HCT116 (cell line): ENCODE measurements at regions not wholly inside any gene's neighbourhood (a gene's known extent, or its start where the extent isn't known, plus 50 kb on each side); places are given as distances from the start of the nearest gene placed in this dataset.

Experiments
- ATAC-seq: fragments of 200-7000 bp; cut with Tn5 transposase; 2 replicates; pipeline ENCODE4 v1.9.1; 2020; ENCODE audit warnings: mild to moderate bottlenecking, moderate library complexity
- BruUV-seq: library from RNA; stranded (reverse); fragments of 400-500 nt; replicated peaks from 2 replicates; lab custom pipeline; 2021; lab: Mats Ljungman, UMichigan
- CTCF ChIA-PET: fragments of 300-600 bp; sonication (Branson Sonifier 250); formaldehyde crosslinking; loops from one replicate; lab custom pipeline; 2021; ENCODE audit warnings: antibody characterized with exemption; lab: Charles Lee
- POLR2A ChIA-PET: fragments of 300-600, 350-600 bp; sonication (Branson Sonifier 250); formaldehyde crosslinking; loops from one replicate; lab custom pipeline; 2021; ENCODE audit warnings: antibody characterized with exemption; lab: Charles Lee
- RAD21 ChIA-PET, 2 experiments: fragments of 300-600 bp; sonication (Branson Sonifier 250); formaldehyde crosslinking; loops; one replicate each; lab custom pipeline; 2023; ENCODE audit warnings: low total read pairs in 2 of 2; ENCODE audit not compliant: uncharacterized antibody in 2 of 2, unreplicated experiment in 2 of 2, low non-redundant PET in 1 of 2; lab: Charles Lee
- DNase-seq: peaks from one replicate; pipeline ENCODE4 v3.0.0-alpha.2; 2010; ENCODE audit warnings: low read depth, low spot score
- H2AFZ ChIP-seq: fragments of 200-600 bp; shearing (Covaris generic), sonication (generic); 2 replicates; pipeline ENCODE4 v1.6.1; 2017; ENCODE audit warnings: low read depth, mixed run types, mixed read lengths, antibody characterized with exemption, low read length; ENCODE audit not compliant: poor library complexity, severe bottlenecking
- H3K27ac ChIP-seq: 2 replicates; pipeline ENCODE4 v1.5.1; 2012; ENCODE audit warnings: low read depth, low read length
- H3K27me3 ChIP-seq: fragments of 200-600 bp; sonication (generic); 2 replicates; pipeline ENCODE4 v1.6.1; 2016; ENCODE audit warnings: mixed run types, low read length, mixed read lengths; ENCODE audit not compliant: insufficient read depth
- H3K36me3 ChIP-seq, 2 experiments: fragments of 200-500 bp in 1 of 2; fragments of 200-600 bp in 1 of 2; sonication (Bioruptor generic) in 1 of 2; sonication (generic) in 1 of 2; 2 replicates each; pipeline versions ENCODE4 v1.5.1 to v1.6.1; 2014 to 2016; ENCODE audit warnings: low read length in 2 of 2, inconsistent platforms in 1 of 2, mixed read lengths in 1 of 2, mixed run types in 1 of 2; ENCODE audit not compliant: insufficient read depth in 2 of 2, control insufficient read depth in 1 of 2
- H3K4me1 ChIP-seq, 2 experiments: fragments of 200-600 bp in 1 of 2; sonication (generic) in 1 of 2; 2 replicates each; pipeline versions ENCODE4 v1.5.1 to v1.6.1; 2012 to 2017; ENCODE audit warnings: low read length in 2 of 2, inconsistent platforms in 1 of 2, mild to moderate bottlenecking in 1 of 2, mixed read lengths in 1 of 2, mixed run types in 1 of 2, moderate library complexity in 1 of 2; ENCODE audit not compliant: insufficient read depth in 2 of 2, control insufficient read depth in 1 of 2
- H3K4me2 ChIP-seq: fragments of 200-600 bp; sonication (generic); 2 replicates; pipeline ENCODE4 v1.6.1; 2017; ENCODE audit warnings: mixed run types, low read length, mixed read lengths
- H3K4me3 ChIP-seq, 2 experiments: fragments of 200-600 bp in 1 of 2; sonication (generic) in 1 of 2; replicated peaks in 1 of 2; 2 replicates each; pipeline ENCODE4 v1.5.1; 2011 to 2016; ENCODE audit warnings: low read length in 2 of 2, control low read depth in 1 of 2, low read depth in 1 of 2, mild to moderate bottlenecking in 1 of 2, mixed read lengths in 1 of 2, mixed run types in 1 of 2
- H3K79me2 ChIP-seq: fragments of 200-600 bp; sonication (generic); 2 replicates; pipeline ENCODE4 v1.6.1; 2017; ENCODE audit warnings: mild to moderate bottlenecking, mixed run types, low read length, moderate library complexity, mixed read lengths; ENCODE audit not compliant: insufficient read depth
- H3K9ac ChIP-seq: fragments of 200-600 bp; sonication (generic); 2 replicates; pipeline ENCODE4 v1.6.1; 2016; ENCODE audit warnings: low read length, mixed read lengths
- H3K9me2 ChIP-seq: fragments of 200-600 bp; sonication (generic), shearing (Covaris generic); 2 replicates; pipeline ENCODE4 v1.6.1; 2017; ENCODE audit warnings: mixed run types, mild to moderate bottlenecking, moderate library complexity; ENCODE audit not compliant: insufficient read depth
- H3K9me3 ChIP-seq, 2 experiments: fragments of 200-500 bp in 1 of 2; fragments of 200-600 bp in 1 of 2; sonication (Bioruptor generic) in 1 of 2; sonication (generic) in 1 of 2; 2 replicates each; pipeline ENCODE4 v1.6.1; 2014 to 2017; ENCODE audit warnings: low read length in 2 of 2, mixed read lengths in 2 of 2, inconsistent platforms in 1 of 2, low read depth in 1 of 2, mild to moderate bottlenecking in 1 of 2, mixed run types in 1 of 2, moderate library complexity in 1 of 2; ENCODE audit not compliant: control insufficient read depth in 1 of 2, insufficient read depth in 1 of 2
- H4K20me1 ChIP-seq: fragments of 200-600 bp; sonication (generic), shearing (Covaris generic); 2 replicates; pipeline ENCODE4 v1.6.1; 2017; ENCODE audit warnings: mixed run types, mild to moderate bottlenecking, moderate library complexity; ENCODE audit not compliant: insufficient read depth
- ATF3 ChIP-seq: IDR thresholded peaks from 2 replicates; pipeline ENCODE4 v1.6.1; 2012
- CEBPB ChIP-seq: IDR thresholded peaks from 2 replicates; pipeline ENCODE4 v1.6.1; 2012; ENCODE audit warnings: low read depth
- CTCF ChIP-seq, 3 experiments: fragments of 200-600 bp in 1 of 3; sonication (generic) in 1 of 3; IDR thresholded peaks in 2 of 3; conservative IDR thresholded peaks in 1 of 3; 2 replicates each; pipeline ENCODE4 v1.5.1; 2012 to 2017; ENCODE audit warnings: low read depth in 2 of 3, low read length in 2 of 3, antibody characterized with exemption in 1 of 3, borderline replicate concordance in 1 of 3, control low read depth in 1 of 3, mild to moderate bottlenecking in 1 of 3, mixed read lengths in 1 of 3, mixed run types in 1 of 3, moderate library complexity in 1 of 3; ENCODE audit not compliant: insufficient read depth in 1 of 3
- ELF1 ChIP-seq: IDR thresholded peaks from 2 replicates; pipeline ENCODE4 v1.6.1; 2012; ENCODE audit warnings: low read depth, borderline replicate concordance
- EZH2phosphoT487 ChIP-seq: fragments of 200-600 bp; IDR thresholded peaks from 2 replicates; pipeline ENCODE4 v1.6.1; 2018; ENCODE audit warnings: antibody characterized with exemption, borderline replicate concordance
- FOSL1 ChIP-seq: IDR thresholded peaks from 2 replicates; pipeline ENCODE4 v1.6.1; 2012; ENCODE audit warnings: low read depth
- JUND ChIP-seq: IDR thresholded peaks from 2 replicates; pipeline ENCODE4 v1.6.1; 2012
- MAX ChIP-seq: IDR thresholded peaks from 2 replicates; pipeline ENCODE4 v1.6.1; 2012
- POLR2A ChIP-seq: IDR thresholded peaks from 2 replicates; pipeline ENCODE4 v1.7.0; 2011; ENCODE audit warnings: borderline replicate concordance; ENCODE audit not compliant: insufficient read depth, insufficient read length; ENCODE audit errors: extremely low read depth
- POLR2AphosphoS5 ChIP-seq: IDR thresholded peaks from 2 replicates; pipeline ENCODE4 v1.6.1; 2011; ENCODE audit warnings: mild to moderate bottlenecking, low read depth, low read length, moderate library complexity
- RAD21 ChIP-seq: IDR thresholded peaks from 2 replicates; pipeline ENCODE4 v1.6.1; 2012; ENCODE audit warnings: low read depth, mild to moderate bottlenecking
- SIN3A ChIP-seq: IDR thresholded peaks from 2 replicates; pipeline ENCODE4 v1.6.1; 2012; ENCODE audit warnings: low read depth
- SP1 ChIP-seq: IDR thresholded peaks from 2 replicates; pipeline ENCODE4 v1.6.1; 2012; ENCODE audit warnings: low read depth
- SRF ChIP-seq: IDR thresholded peaks from 2 replicates; pipeline ENCODE4 v1.6.1; 2012; ENCODE audit warnings: low read depth
- TCF7L2 ChIP-seq: IDR thresholded peaks from 2 replicates; pipeline ENCODE4 v1.7.0; 2011; ENCODE audit warnings: borderline replicate concordance, inconsistent platforms; ENCODE audit not compliant: insufficient read depth, insufficient read length; ENCODE audit errors: extremely low read depth
- ZBTB33 ChIP-seq: IDR thresholded peaks from 2 replicates; pipeline ENCODE4 v1.6.1; 2011; ENCODE audit warnings: mild to moderate bottlenecking, low read length, moderate library complexity; ENCODE audit not compliant: insufficient replicate concordance; ENCODE audit errors: extremely low read depth
- ZFX ChIP-seq: fragments of 450-650 bp; IDR thresholded peaks from 2 replicates; pipeline ENCODE4 v1.6.1; 2017
- ZNF274 ChIP-seq: fragments of 200-500 bp; sonication (Bioruptor generic); IDR thresholded peaks from 2 replicates; pipeline ENCODE4 v1.6.1; 2014; ENCODE audit warnings: mild to moderate bottlenecking, low read depth, low read length, inconsistent platforms
- intact Hi-C: fragments of 100-400 bp; cut with micrococcal nuclease; formaldehyde crosslinking; loops from 2 replicates; pipeline ENCODE4 v1.10.0; 2022

- H3K27ac ChIP-seq: no peak overlapping the region
- H3K9me2 ChIP-seq: no peaks in the 10 kb centered on the region
- no peaks in the 10 kb centered on the region for H3K79me2 ChIP-seq
- BruUV-seq: no TSS peak
- TF ChIP-seq POLR2A: no peak
- TF ChIP-seq JUND: no peak
- no peak for TF ChIP-seq MAX
- TF ChIP-seq ZBTB33: no peak
- no peak for TF ChIP-seq ZFX
- TF ChIP-seq ATF3: no peak
- no peak for TF ChIP-seq RAD21
- no peak for TF ChIP-seq CTCF (IDR thresholded peaks at IDR 0.05 in 2 of 3, conservative IDR thresholded peaks at IDR 0.05 in 1 of 3; ENCODE audit: borderline replicate concordance in 1 of 3, insufficient read depth in 1 of 3, low read depth in 2 of 3, low read length in 2 of 3)
- TF ChIP-seq POLR2AphosphoS5: no peak
- TF ChIP-seq SP1: no peak
- TF ChIP-seq FOSL1: no peak
- no peak for TF ChIP-seq ELF1
- no peak for TF ChIP-seq SIN3A
- no peak for TF ChIP-seq SRF
- TF ChIP-seq TCF7L2: no peak
- no peak for TF ChIP-seq EZH2phosphoT487
- no peak for TF ChIP-seq ZNF274
- no peak for TF ChIP-seq CEBPB
- ATAC-seq: no peak
- no peak overlapping the region for H3K9ac ChIP-seq
- H2AFZ ChIP-seq: no peak overlapping the region
- intact Hi-C loops: no loop called here
- no peaks in the 10 kb centered on the region for H3K9me3 ChIP-seq
- no peaks in the 10 kb centered on the region for H3K36me3 ChIP-seq
- POLR2A ChIA-PET: no interaction called here
- no peak for DNase-seq
- no peaks in the 10 kb centered on the region for H3K4me1 ChIP-seq
- RAD21 ChIA-PET: no interaction called here
- H3K4me2 ChIP-seq: no peak overlapping the region
- no peak overlapping the region for H3K4me3 ChIP-seq
- no peaks in the 10 kb centered on the region for H3K27me3 ChIP-seq
- CTCF ChIA-PET: no interaction called here
- H4K20me1 ChIP-seq: no peaks in the 10 kb centered on the region
Measured at GRCh38 chrX:150211988-150212387, 151.1 kb upstream of the MAMLD1 start.
